ENCODE measurements at regions not wholly inside any gene's neighbourhood (a gene's known extent, or its start where the extent isn't known, plus 50 kb on each side); places are given as distances from the start of the nearest gene placed in this dataset.

DNA sequence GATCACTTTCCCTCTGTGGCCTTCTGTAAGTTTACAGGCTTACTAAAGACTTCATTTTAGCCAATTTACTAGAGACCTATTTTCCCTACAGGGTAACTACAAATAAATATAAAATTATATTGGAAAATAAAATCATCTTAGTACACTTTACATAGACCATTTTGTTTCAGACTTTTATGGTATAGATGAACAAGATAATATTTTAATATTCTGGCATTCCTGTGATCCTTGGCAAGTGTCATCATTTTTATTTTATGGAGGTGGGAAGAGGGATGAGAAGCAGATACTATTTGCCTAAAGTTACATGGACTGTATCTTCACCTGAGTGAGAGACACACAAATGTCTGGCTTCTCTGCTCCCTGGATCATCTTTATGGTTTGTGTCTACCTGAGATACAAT lies 149.6 kb upstream of the CWC22 start:
- no peak for DNase-seq (ENCODE audit: low spot score)
- TF ChIP-seq, protein P1, sequence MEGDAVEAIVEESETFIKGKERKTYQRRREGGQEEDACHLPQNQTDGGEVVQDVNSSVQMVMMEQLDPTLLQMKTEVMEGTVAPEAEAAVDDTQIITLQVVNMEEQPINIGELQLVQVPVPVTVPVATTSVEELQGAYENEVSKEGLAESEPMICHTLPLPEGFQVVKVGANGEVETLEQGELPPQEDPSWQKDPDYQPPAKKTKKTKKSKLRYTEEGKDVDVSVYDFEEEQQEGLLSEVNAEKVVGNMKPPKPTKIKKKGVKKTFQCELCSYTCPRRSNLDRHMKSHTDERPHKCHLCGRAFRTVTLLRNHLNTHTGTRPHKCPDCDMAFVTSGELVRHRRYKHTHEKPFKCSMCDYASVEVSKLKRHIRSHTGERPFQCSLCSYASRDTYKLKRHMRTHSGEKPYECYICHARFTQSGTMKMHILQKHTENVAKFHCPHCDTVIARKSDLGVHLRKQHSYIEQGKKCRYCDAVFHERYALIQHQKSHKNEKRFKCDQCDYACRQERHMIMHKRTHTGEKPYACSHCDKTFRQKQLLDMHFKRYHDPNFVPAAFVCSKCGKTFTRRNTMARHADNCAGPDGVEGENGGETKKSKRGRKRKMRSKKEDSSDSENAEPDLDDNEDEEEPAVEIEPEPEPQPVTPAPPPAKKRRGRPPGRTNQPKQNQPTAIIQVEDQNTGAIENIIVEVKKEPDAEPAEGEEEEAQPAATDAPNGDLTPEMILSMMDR (IDR thresholded peaks at IDR 0.05; ENCODE audit: extremely low read depth, insufficient read depth, missing control alignments) = no peak
- in situ Hi-C loops (cut with MboI; ENCODE audit: low pct_unique_long_range_greater_than_20kb, low sequenced_read_pairs, unreplicated experiment) = no loop called here

DNA sequence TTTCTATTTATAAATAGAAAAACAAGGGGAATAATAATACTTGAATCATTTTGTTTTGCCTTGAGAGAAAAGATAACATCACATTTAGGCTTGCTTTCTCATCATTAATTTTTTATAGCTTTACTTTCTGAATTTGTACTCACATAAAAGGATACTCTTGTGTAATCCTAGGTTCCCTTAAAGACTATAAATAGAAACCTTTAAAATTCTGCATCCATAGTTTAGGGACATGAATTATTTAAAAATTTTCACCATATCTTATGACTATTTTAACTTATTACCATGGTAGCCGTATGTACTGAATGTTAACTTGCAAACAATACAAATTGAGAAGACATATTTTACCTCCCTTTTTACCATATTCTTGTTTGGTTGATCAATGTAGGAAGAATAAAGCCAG lies 143.5 kb upstream of the CWC22 start:
- in situ Hi-C loops (cut with MboI; ENCODE audit: low pct_unique_long_range_greater_than_20kb, low sequenced_read_pairs, unreplicated experiment) = no loop called here
- TF ChIP-seq, protein P1 (IDR thresholded peaks at IDR 0.05; ENCODE audit: extremely low read depth, insufficient read depth, missing control alignments) = no peak

DNA sequence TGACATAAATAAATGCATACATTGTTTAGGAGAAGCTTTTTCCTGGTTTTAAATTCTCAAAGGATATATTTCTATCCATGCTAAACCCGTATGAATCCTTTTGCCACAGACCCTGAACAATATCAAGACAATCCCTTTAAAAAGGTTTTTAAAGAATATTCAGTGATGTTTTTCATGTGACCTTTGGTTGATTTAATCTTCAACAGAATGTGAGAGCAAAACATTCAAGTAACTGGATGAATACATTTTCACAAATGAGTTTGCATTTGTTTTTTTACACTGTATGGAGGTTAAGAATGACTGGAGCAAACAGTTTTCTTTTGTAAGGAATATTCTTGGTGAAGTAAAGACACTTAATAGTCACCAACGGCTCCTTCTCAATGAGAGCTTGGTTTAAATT lies 139.4 kb upstream of the CWC22 start:
- DNase-seq (ENCODE audit: low spot score) = no peak
- TF ChIP-seq, protein P1 (IDR thresholded peaks at IDR 0.05; ENCODE audit: extremely low read depth, insufficient read depth, missing control alignments) = no peak
- in situ Hi-C loops (cut with MboI; ENCODE audit: low pct_unique_long_range_greater_than_20kb, low sequenced_read_pairs, unreplicated experiment) = no loop called here

More for the DNA sequence above, 143.5 kb upstream of the CWC22 start:
- DNase-seq (ENCODE audit: low spot score) = no peak

DNA sequence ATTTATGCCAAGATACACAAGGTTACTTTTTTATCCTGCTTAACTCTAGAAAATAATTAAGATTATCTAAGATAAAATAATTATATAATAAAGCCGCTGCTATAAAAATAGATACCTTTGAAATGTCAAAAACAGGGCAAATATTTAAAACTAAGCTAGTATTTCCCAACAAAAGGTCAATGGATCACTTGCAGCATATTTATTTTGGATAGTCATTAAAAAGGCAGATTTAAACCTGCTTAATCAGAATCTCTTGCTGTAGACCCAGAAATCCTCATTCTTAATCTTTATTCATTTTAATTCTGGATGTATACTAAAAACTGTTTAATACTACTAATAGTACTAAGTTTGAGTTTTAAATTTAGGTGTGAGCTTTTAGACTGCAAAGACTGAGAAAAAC lies 139.0 kb upstream of the CWC22 start:
- DNase-seq (ENCODE audit: low spot score) = no peak
- in situ Hi-C loops (cut with MboI; ENCODE audit: low pct_unique_long_range_greater_than_20kb, low sequenced_read_pairs, unreplicated experiment) = no loop called here
- TF ChIP-seq, protein P1 (IDR thresholded peaks at IDR 0.05; ENCODE audit: extremely low read depth, insufficient read depth, missing control alignments) = no peak

DNA sequence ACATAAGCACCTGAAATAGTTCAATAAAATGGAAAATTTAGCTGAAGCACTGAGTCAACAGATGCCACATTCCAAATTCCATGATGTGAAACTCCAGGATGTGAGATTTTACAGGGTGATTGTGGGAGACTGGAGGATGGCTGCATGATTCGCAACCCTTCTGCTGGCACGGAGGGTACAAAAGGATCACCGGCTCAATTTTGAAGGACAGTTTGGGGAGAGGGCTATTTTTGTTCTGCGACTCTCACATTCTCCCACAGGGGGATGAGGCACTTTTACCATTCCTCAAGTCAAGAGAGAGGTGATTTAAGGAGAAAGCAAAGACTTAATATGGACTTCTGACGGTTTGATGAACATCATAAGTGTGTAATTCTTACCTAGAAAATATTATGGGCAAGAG lies 138.1 kb upstream of the CWC22 start:
- in situ Hi-C loops (cut with MboI; ENCODE audit: low pct_unique_long_range_greater_than_20kb, low sequenced_read_pairs, unreplicated experiment) = no loop called here
- DNase-seq (ENCODE audit: low spot score) = no peak
- TF ChIP-seq, protein P1 (IDR thresholded peaks at IDR 0.05; ENCODE audit: extremely low read depth, insufficient read depth, missing control alignments) = no peak

DNA sequence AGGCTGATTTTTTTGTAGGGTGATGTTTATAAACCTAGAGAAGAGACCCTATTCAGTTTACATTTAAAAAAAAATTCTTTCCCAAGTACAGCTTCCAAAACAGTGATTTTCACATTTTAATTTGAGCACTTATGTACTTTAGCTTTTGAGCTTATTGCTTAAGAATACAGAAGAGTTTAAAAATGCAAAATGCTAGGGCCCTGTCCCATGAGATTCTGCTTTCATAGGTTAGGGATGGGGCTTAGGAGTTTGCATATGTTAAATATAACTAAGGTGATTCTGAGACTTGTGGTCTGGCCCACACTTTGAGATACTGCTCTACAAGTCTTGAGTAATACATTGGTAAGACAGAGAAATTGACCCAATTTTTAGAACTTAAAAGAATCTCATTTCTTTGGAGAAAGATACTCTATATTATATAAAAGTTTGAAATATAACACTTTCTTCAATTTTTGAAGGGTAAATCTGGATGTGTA lies 137.3 kb upstream of the CWC22 start:
- no peak for DNase-seq (ENCODE audit: low spot score)
- in situ Hi-C loops (cut with MboI; ENCODE audit: low pct_unique_long_range_greater_than_20kb, low sequenced_read_pairs, unreplicated experiment) = no loop called here
- TF ChIP-seq, protein P1 (IDR thresholded peaks at IDR 0.05; ENCODE audit: extremely low read depth, insufficient read depth, missing control alignments) = no peak
